OCI-LY3 (cell line): ENCODE measurements at regions not wholly inside any gene's neighbourhood (a gene's known extent, or its start where the extent isn't known, plus 50 kb on each side); places are given as distances from the start of the nearest gene placed in this dataset.

Experiments
- CTCF ChIP-seq: fragments of 200-600, 300-600 bp; sonication (generic); IDR thresholded peaks from 2 replicates; pipeline ENCODE4 v1.5.1; 2014; ENCODE audit warnings: antibody characterized with exemption, low read length, low read depth
- EZH2phosphoT487 ChIP-seq: fragments of 200-600 bp; shearing (Covaris generic); IDR thresholded peaks from 2 replicates; pipeline ENCODE4 v1.6.1; 2018; ENCODE audit warnings: antibody characterized with exemption, mixed run types, low read depth

DNA sequence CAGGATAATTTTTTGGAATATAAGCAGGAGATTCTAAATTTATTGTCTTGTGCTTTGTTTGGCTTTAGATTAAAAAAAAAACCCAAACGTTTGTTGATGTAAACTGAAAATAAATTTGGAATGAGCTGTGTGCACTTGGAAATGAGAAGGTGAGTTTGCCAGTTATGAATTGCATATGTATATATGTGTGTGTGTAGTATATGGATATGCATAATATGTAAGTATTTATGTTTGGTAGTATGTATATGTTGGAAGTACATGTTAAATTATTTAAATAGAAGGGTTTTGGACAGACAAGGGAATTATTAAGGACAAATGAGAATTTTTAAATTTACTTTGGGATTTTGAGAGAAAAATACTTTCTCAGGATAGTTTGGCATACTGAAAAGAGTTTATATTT, 265.8 kb upstream of the CNTN3 start:
- TF ChIP-seq CTCF = no peak
- TF ChIP-seq EZH2phosphoT487 = no peak
